ENCODE measurements at regions not wholly inside any gene's neighbourhood (a gene's known extent, or its start where the extent isn't known, plus 50 kb on each side); places are given as distances from the start of the nearest gene placed in this dataset.

- H3K27me3 ChIP-seq (replicated peaks in 1 of 7) = peaks cover 0 to 43% (median 0%) of the 10 kb centered on the region in 7 donors
- no peak overlapping the region for H3K27ac ChIP-seq
- no peaks in the 10 kb centered on the region for H3K9me3 ChIP-seq
- DNase-seq = no peak
- intact Hi-C loops (cut with DNase I; ENCODE audit: low total_unique reads) = no loop called here
- 85 to 93% (median 92%) methylated on average over 4 of the region's 4 CpGs for WGBS, 5 donors
- no peaks in the 10 kb centered on the region for H3K4me1 ChIP-seq
- no peak overlapping the region for H3K4me3 ChIP-seq
- TF ChIP-seq CTCF (IDR thresholded peaks at IDR 0.05 in 8 of 11, conservative IDR thresholded peaks at IDR 0.05 in 3 of 11) (no peak), POLR2A (IDR thresholded peaks at IDR 0.05) (no peak)
- no peaks in the 10 kb centered on the region for H3K36me3 ChIP-seq
These were observed 723.0 kb downstream of the PTPRU start for GRCh38 chr1:29959356-29959755.

GRCh38 chr1:29958271-29958670 lies 721.9 kb downstream of the PTPRU start:
- TF ChIP-seq CTCF (IDR thresholded peaks at IDR 0.05 in 8 of 11, conservative IDR thresholded peaks at IDR 0.05 in 3 of 11) = no peak
- TF ChIP-seq POLR2AphosphoS5 (IDR thresholded peaks at IDR 0.05) = no peak
- no peak for TF ChIP-seq POLR2A (IDR thresholded peaks at IDR 0.05)
- 83 to 96% (median 89%) methylated on average over 5 of the region's 5 CpGs for WGBS, 5 donors
- no peaks in the 10 kb centered on the region for H3K4me1 ChIP-seq
- peaks cover 0 to 34% (median 0%) of the 10 kb centered on the region in 7 donors for H3K27me3 ChIP-seq (replicated peaks in 1 of 7)
- intact Hi-C loops (cut with DNase I; ENCODE audit: low total_unique reads) = no loop called here
- H3K9me3 ChIP-seq = no peaks in the 10 kb centered on the region
- H3K4me3 ChIP-seq = no peak overlapping the region
- no peak for DNase-seq
- no peaks in the 10 kb centered on the region for H3K36me3 ChIP-seq
- no peak overlapping the region for H3K27ac ChIP-seq

- H3K27ac ChIP-seq = no peak overlapping the region
- H3K36me3 ChIP-seq = no peaks in the 10 kb centered on the region
- intact Hi-C loops (cut with DNase I; ENCODE audit: low total_unique reads) = no loop called here
- TF ChIP-seq CTCF (IDR thresholded peaks at IDR 0.05 in 8 of 11, conservative IDR thresholded peaks at IDR 0.05 in 3 of 11) (no peak), POLR2A (IDR thresholded peaks at IDR 0.05) (no peak), POLR2AphosphoS5 (IDR thresholded peaks at IDR 0.05) (no peak)
- H3K4me3 ChIP-seq = no peak overlapping the region
- WGBS, 5 donors = 82 to 91% (median 87%) methylated on average over 4 of the region's 4 CpGs
- DNase-seq = no peak
- no peaks in the 10 kb centered on the region for H3K9me3 ChIP-seq
- peaks cover 0 to 22% (median 0%) of the 10 kb centered on the region in 7 donors for H3K27me3 ChIP-seq (replicated peaks in 1 of 7)
- no peaks in the 10 kb centered on the region for H3K4me1 ChIP-seq
These were observed 720.2 kb downstream of the PTPRU start for GRCh38 chr1:29956349-29957030.

- TF ChIP-seq POLR2AphosphoS5 (IDR thresholded peaks at IDR 0.05) (no peak), CTCF (IDR thresholded peaks at IDR 0.05 in 8 of 11, conservative IDR thresholded peaks at IDR 0.05 in 3 of 11) (no peak), POLR2A (IDR thresholded peaks at IDR 0.05) (no peak)
- 76 to 86% (median 79%) methylated on average over 3 of the region's 3 CpGs for WGBS, 5 donors
- Histone ChIP-seq H3K4me1 (no peaks in the 10 kb centered on the region), H3K27me3 (replicated peaks in 1 of 7) (peaks cover 0 to 15% (median 0%) of the 10 kb centered on the region in 7 donors), H3K4me3 (no peak overlapping the region), H3K9me3 (no peaks in the 10 kb centered on the region), H3K27ac (no peak overlapping the region), H3K36me3 (no peaks in the 10 kb centered on the region)
- DNase-seq = no peak
- intact Hi-C loops (cut with DNase I; ENCODE audit: low total_unique reads) = no loop called here
These were observed 718.3 kb downstream of the PTPRU start for GRCh38 chr1:29954591-29954990.

Data from spleen (tissue), 11 donors.